ENCODE measurements at regions not wholly inside any gene's neighbourhood (a gene's known extent, or its start where the extent isn't known, plus 50 kb on each side); places are given as distances from the start of the nearest gene placed in this dataset.

- no peaks in the 10 kb centered on the region for H3K36me3 ChIP-seq (ENCODE audit: control insufficient read depth in 2 of 2, extremely low read depth in 1 of 2, insufficient read depth in 2 of 2, low read length in 2 of 2)
- H3K27me3 ChIP-seq (ENCODE audit: control insufficient read depth, extremely low read depth, insufficient read depth, low read length), result no peaks in the 10 kb centered on the region
- H3K4me1 ChIP-seq (ENCODE audit: control insufficient read depth, extremely low read depth, insufficient read depth, low read length), result peaks cover 9% of the 10 kb centered on the region
- FAIRE-seq, result no peak
- H3K79me2 ChIP-seq (ENCODE audit: control insufficient read depth, insufficient read depth, low read length), result no peaks in the 10 kb centered on the region
- H2AFZ ChIP-seq (ENCODE audit: control insufficient read depth, low read length), result no peak overlapping the region
- no peak overlapping the region for H3K9ac ChIP-seq (ENCODE audit: control insufficient read depth, extremely low read depth, insufficient read depth, low read length)
- no peak overlapping the region for H3K4me3 ChIP-seq (ENCODE audit: control insufficient read depth in 2 of 3, extremely low read depth in 1 of 3, insufficient read depth in 2 of 3, low read depth in 1 of 3, low read length in 3 of 3)
- dilution Hi-C loops (cut with MboI; ENCODE audit: extremely low pct_ligation_motif_present, low sequenced_read_pairs), result no loop called here
- H4K20me1 ChIP-seq (ENCODE audit: control insufficient read depth, extremely low read depth, insufficient read depth, low read length), result no peaks in the 10 kb centered on the region
- H3K4me2 ChIP-seq (ENCODE audit: control insufficient read depth, extremely low read depth, insufficient read depth, low read depth, low read length), result no peak overlapping the region
- H3K27ac ChIP-seq (ENCODE audit: control insufficient read depth, insufficient read depth, low read length), result no peak overlapping the region
- TF ChIP-seq CTCF (optimal IDR thresholded peaks at IDR 0.05 in 1 of 3, IDR thresholded peaks at IDR 0.05 in 1 of 3, conservative IDR thresholded peaks at IDR 0.05 in 1 of 3; ENCODE audit: extremely low read depth in 1 of 3, insufficient read depth in 2 of 3, low read length in 3 of 3) (no peak), EZH2 (IDR thresholded peaks at IDR 0.05; ENCODE audit: low read length) (no peak)
- peaks cover 8% of the 10 kb centered on the region for H3K9me3 ChIP-seq (ENCODE audit: control insufficient read depth, low read depth, low read length)
- no peak for DNase-seq (ENCODE audit: low read depth, low spot score)
- no peaks in the 10 kb centered on the region for H3K9me1 ChIP-seq (ENCODE audit: control insufficient read depth, extremely low read depth, insufficient read depth, low read length)
These were observed 125.9 kb downstream of the EDN1 start for GRCh38 chr6:12415980-12416598.

- no peak for TF ChIP-seq EZH2 (IDR thresholded peaks at IDR 0.05; ENCODE audit: low read length)
- no peak for TF ChIP-seq CTCF (optimal IDR thresholded peaks at IDR 0.05 in 1 of 3, IDR thresholded peaks at IDR 0.05 in 1 of 3, conservative IDR thresholded peaks at IDR 0.05 in 1 of 3; ENCODE audit: extremely low read depth in 1 of 3, insufficient read depth in 2 of 3, low read length in 3 of 3)
- Histone ChIP-seq H4K20me1 (ENCODE audit: control insufficient read depth, extremely low read depth, insufficient read depth, low read length) (no peaks in the 10 kb centered on the region), H3K9me1 (ENCODE audit: control insufficient read depth, extremely low read depth, insufficient read depth, low read length) (no peaks in the 10 kb centered on the region), H3K4me1 (ENCODE audit: control insufficient read depth, extremely low read depth, insufficient read depth, low read length) (peaks cover 9% of the 10 kb centered on the region), H3K4me2 (ENCODE audit: control insufficient read depth, extremely low read depth, insufficient read depth, low read depth, low read length) (no peak overlapping the region), H3K36me3 (ENCODE audit: control insufficient read depth in 2 of 2, extremely low read depth in 1 of 2, insufficient read depth in 2 of 2, low read length in 2 of 2) (no peaks in the 10 kb centered on the region), H3K9ac (ENCODE audit: control insufficient read depth, extremely low read depth, insufficient read depth, low read length) (no peak overlapping the region), H3K27ac (ENCODE audit: control insufficient read depth, insufficient read depth, low read length) (no peak overlapping the region), H3K4me3 (ENCODE audit: control insufficient read depth in 2 of 3, extremely low read depth in 1 of 3, insufficient read depth in 2 of 3, low read depth in 1 of 3, low read length in 3 of 3) (no peak overlapping the region), H3K79me2 (ENCODE audit: control insufficient read depth, insufficient read depth, low read length) (no peaks in the 10 kb centered on the region), H3K9me3 (ENCODE audit: control insufficient read depth, low read depth, low read length) (peaks cover 8% of the 10 kb centered on the region), H2AFZ (ENCODE audit: control insufficient read depth, low read length) (no peak overlapping the region), H3K27me3 (ENCODE audit: control insufficient read depth, extremely low read depth, insufficient read depth, low read length) (no peaks in the 10 kb centered on the region)
- dilution Hi-C loops (cut with MboI; ENCODE audit: extremely low pct_ligation_motif_present, low sequenced_read_pairs), result no loop called here
- FAIRE-seq (no peak), DNase-seq (ENCODE audit: low read depth, low spot score) (no peak)
These were observed 127.0 kb downstream of the EDN1 start for GRCh38 chr6:12417191-12417590.
